NB4 (cell line): ENCODE measurements at regions not wholly inside any gene's neighbourhood (a gene's known extent, or its start where the extent isn't known, plus 50 kb on each side); places are given as distances from the start of the nearest gene placed in this dataset.

ENCODE experiments used
- DNase-seq: peaks from one replicate; pipeline ENCODE4 v3.0.0; 2010; ENCODE audit warnings: low read depth
- H3K4me3 ChIP-seq: one replicate; pipeline ENCODE4 v1.5.1; 2011; ENCODE audit warnings: mild to moderate bottlenecking, low read depth, low read length, moderate library complexity
- CTCF ChIP-seq: IDR thresholded peaks from one replicate; pipeline ENCODE4 v1.5.1; 2012; ENCODE audit warnings: low read depth, low read length
- MAX ChIP-seq: IDR thresholded peaks from 2 replicates; pipeline ENCODE4 v1.6.1; 2011; ENCODE audit warnings: low read depth, low read length
- MYC ChIP-seq: IDR thresholded peaks from 2 replicates; pipeline ENCODE4 v1.6.1; 2011; ENCODE audit warnings: low read depth, low read length
- POLR2A ChIP-seq: IDR thresholded peaks from 2 replicates; pipeline ENCODE4 v1.6.1; 2011; ENCODE audit warnings: mild to moderate bottlenecking; ENCODE audit not compliant: insufficient read length; ENCODE audit errors: extremely low read depth

DNA sequence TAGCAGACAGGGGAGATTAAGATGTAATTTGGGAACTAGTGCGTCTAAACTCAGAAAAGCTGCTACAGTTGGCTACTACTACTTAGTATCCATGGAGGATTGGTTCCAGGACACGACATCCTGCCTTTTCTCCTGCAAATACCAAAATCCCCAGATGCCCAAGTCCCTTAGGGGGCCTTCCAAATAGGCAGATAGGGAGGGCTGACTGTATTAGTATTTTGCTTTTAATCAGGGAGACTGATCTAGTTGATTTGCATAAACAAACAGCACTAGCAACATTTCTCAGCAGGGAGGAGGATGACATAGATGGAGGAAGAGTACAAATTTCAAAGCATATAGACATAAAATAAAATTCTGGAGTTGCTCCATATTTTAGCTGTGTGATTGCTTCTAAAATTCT, 621.6 kb upstream of the GOT2 start:
- no peak overlapping the region for H3K4me3 ChIP-seq
- no peak for DNase-seq
- TF ChIP-seq MYC (no peak), CTCF (no peak), POLR2A (no peak), MAX (no peak)

DNA sequence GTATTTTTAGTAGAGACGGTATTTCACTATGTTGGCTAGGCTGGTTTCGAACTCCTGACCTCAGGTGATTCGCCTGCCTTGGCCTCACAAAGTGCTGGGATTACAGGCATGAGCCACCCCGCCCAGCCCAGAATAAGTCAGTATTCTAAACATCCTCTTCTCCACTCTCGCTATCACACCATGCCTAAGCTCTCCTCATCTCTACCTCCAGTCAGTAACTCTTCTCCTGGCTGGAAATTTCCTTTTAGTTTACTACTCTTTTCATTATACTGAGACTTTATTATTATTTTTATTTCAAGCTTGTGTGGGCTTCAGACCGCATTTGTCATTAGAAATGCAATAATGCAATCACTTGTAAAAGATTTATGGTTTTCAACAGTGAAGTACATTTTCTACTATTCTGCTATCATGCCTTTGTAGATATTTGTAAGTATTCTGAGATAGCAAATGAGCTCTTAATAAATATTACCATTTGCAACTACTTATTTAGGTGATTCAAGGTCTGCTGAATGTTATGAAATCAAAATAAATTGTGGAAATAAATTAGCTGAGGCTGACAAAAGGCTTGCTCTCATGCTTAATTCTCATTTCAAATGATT, 617.3 kb upstream of the GOT2 start:
- TF ChIP-seq MAX (no peak), CTCF (no peak), POLR2A (no peak), MYC (no peak)
- no peak overlapping the region for H3K4me3 ChIP-seq
- DNase-seq = no peak

- TF ChIP-seq CTCF (no peak), MYC (no peak)
- DNase-seq = no peak
- no peak overlapping the region for H3K4me3 ChIP-seq
These were observed 616.6 kb upstream of the GOT2 start for GRCh38 chr16:59350670-59351069.

DNA sequence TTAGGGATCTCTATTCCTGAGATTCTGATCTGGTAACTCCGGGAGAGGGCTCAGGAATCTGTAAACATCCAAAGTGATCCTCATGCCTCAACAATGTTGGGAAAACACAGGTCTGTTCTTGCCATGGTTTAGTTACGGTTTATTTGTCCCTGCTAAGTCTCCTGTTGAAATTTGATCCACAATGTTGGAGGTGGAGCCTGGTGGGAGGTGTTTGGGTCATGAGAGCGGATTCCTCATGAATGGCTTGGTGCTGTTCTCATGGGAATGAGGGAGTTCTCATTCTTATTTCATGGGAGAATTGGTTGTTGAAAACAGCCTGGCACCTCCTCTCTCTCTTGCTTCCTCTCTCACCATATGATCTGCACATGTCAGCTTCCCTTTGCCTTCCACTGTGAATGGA, 608.6 kb upstream of the GOT2 start:
- H3K4me3 ChIP-seq = no peak overlapping the region
- DNase-seq = no peak
- TF ChIP-seq MAX (no peak), CTCF (no peak), MYC (no peak), POLR2A (no peak)

- no peak for DNase-seq
- H3K4me3 ChIP-seq = no peak overlapping the region
- TF ChIP-seq MYC (no peak), MAX (no peak), POLR2A (no peak), CTCF (no peak)
These were observed 607.3 kb upstream of the GOT2 start for GRCh38 chr16:59341368-59341767.

DNA sequence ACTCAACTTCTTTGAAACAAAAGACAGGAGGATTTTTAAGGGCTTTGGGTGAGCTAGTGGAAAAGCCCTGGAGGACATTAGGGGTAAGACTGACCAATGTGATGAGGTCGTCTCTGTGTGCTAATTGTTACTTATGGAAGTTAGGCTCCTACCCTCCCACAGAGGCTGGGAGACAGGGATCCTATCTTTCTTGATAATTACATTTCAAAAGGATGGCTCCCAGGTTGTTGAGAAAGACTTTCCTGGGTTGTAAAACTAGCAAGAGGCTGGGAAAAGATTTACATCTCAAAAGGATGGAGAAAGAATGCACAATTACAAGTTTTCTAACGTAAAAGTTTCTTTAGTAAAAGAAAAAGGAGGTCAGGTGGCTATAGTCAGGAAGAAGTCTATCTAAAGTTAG, 605.8 kb upstream of the GOT2 start:
- no peak overlapping the region for H3K4me3 ChIP-seq
- no peak for DNase-seq
- TF ChIP-seq MYC (no peak), POLR2A (no peak), MAX (no peak), CTCF (no peak)
